H9 (cell line): ENCODE measurements at regions not wholly inside any gene's neighbourhood (a gene's known extent, or its start where the extent isn't known, plus 50 kb on each side); places are given as distances from the start of the nearest gene placed in this dataset.

Experiments
- DNase-seq: peaks from one replicate; pipeline ENCODE4 v3.0.0-alpha.2; 2017
- H2AFZ ChIP-seq: one replicate; pipeline ENCODE4 v1.6.1; 2013; ENCODE audit warnings: mild to moderate bottlenecking, low read length, control low read depth, moderate library complexity
- H2AK5ac ChIP-seq: 2 replicates; pipeline ENCODE4 v1.6.1; 2013; ENCODE audit warnings: low read length, control low read depth, mixed read lengths; ENCODE audit not compliant: insufficient read length
- H2BK120ac ChIP-seq: one replicate; pipeline ENCODE4 v1.6.1; 2013; ENCODE audit warnings: low read depth, mild to moderate bottlenecking, low read length, control low read depth, inconsistent platforms; ENCODE audit not compliant: poor library complexity, severe bottlenecking
- H2BK12ac ChIP-seq: 2 replicates; pipeline ENCODE4 v1.6.1; 2013; ENCODE audit warnings: low read length, control low read depth, mixed read lengths, low read depth; ENCODE audit not compliant: insufficient read length
- H2BK15ac ChIP-seq: 2 replicates; pipeline ENCODE4 v1.6.1; 2013; ENCODE audit warnings: low read depth, low read length, control low read depth
- H2BK20ac ChIP-seq: one replicate; pipeline ENCODE4 v1.6.1; 2013; ENCODE audit warnings: low read depth, mild to moderate bottlenecking, low read length, control low read depth, inconsistent platforms; ENCODE audit not compliant: poor library complexity, severe bottlenecking
- H2BK5ac ChIP-seq: 2 replicates; pipeline ENCODE4 v1.6.1; 2013; ENCODE audit warnings: low read length, control low read depth, mixed read lengths; ENCODE audit not compliant: insufficient read length
- H3K14ac ChIP-seq: 2 replicates; pipeline ENCODE4 v1.6.1; 2013; ENCODE audit warnings: low read length, control low read depth; ENCODE audit not compliant: insufficient read depth
- H3K18ac ChIP-seq: 2 replicates; pipeline ENCODE4 v1.6.1; 2013; ENCODE audit warnings: low read depth, mild to moderate bottlenecking, mixed read lengths, low read length, control low read depth; ENCODE audit not compliant: insufficient read length
- H3K23ac ChIP-seq: 2 replicates; pipeline ENCODE4 v1.6.1; 2013; ENCODE audit warnings: low read length, control low read depth, mixed read lengths, low read depth; ENCODE audit not compliant: insufficient read length
- H3K23me2 ChIP-seq: 2 replicates; pipeline ENCODE4 v1.6.1; 2013; ENCODE audit warnings: low read depth, mild to moderate bottlenecking, mixed read lengths, low read length, control low read depth; ENCODE audit not compliant: insufficient read length, poor library complexity, severe bottlenecking
- H3K27ac ChIP-seq: 2 replicates; pipeline ENCODE4 v1.5.1; 2013; ENCODE audit warnings: low read length, control low read depth, mixed read lengths, low read depth; ENCODE audit not compliant: insufficient read length
- H3K27me3 ChIP-seq: 2 replicates; pipeline ENCODE4 v1.6.1; 2013; ENCODE audit warnings: low read length, control low read depth, inconsistent platforms; ENCODE audit not compliant: insufficient read depth
- H3K4ac ChIP-seq: 2 replicates; pipeline ENCODE4 v1.6.1; 2013; ENCODE audit warnings: low read depth, mild to moderate bottlenecking, control low read depth, inconsistent platforms, low read length, moderate library complexity
- H3K4me1 ChIP-seq: 2 replicates; pipeline ENCODE4 v1.6.1; 2013; ENCODE audit warnings: low read length, control low read depth, inconsistent platforms; ENCODE audit not compliant: insufficient read depth
- H3K4me2 ChIP-seq: 2 replicates; pipeline ENCODE4 v1.6.1; 2013; ENCODE audit warnings: low read length, control low read depth, mixed read lengths; ENCODE audit not compliant: insufficient read length, insufficient read depth
- H3K56ac ChIP-seq: 2 replicates; pipeline ENCODE4 v1.6.1; 2013; ENCODE audit warnings: low read depth, mild to moderate bottlenecking, mixed read lengths, low read length, control low read depth; ENCODE audit not compliant: insufficient read length
- H3K79me1 ChIP-seq: 2 replicates; pipeline ENCODE4 v1.6.1; 2013; ENCODE audit warnings: low read depth, mild to moderate bottlenecking, moderate library complexity, low read length, control low read depth, inconsistent platforms; ENCODE audit not compliant: insufficient read depth, poor library complexity, severe bottlenecking
- H3K79me2 ChIP-seq: 2 replicates; pipeline ENCODE4 v1.6.1; 2013; ENCODE audit warnings: low read length, control low read depth, inconsistent platforms; ENCODE audit not compliant: insufficient read depth
- H3K9ac ChIP-seq: 2 replicates; pipeline ENCODE4 v1.6.1; 2013; ENCODE audit warnings: low read length, control low read depth, mixed read lengths; ENCODE audit not compliant: insufficient read length; ENCODE audit errors: extremely low read depth
- H3K9me3 ChIP-seq: one replicate; pipeline ENCODE4 v1.6.1; 2013; ENCODE audit warnings: low read depth, low read length, inconsistent platforms; ENCODE audit not compliant: control insufficient read depth
- H3T11ph ChIP-seq: one replicate; pipeline ENCODE4 v1.6.1; 2013; ENCODE audit warnings: mild to moderate bottlenecking, low read length, control low read depth, inconsistent platforms
- H4K20me1 ChIP-seq: one replicate; pipeline ENCODE4 v1.6.1; 2013; ENCODE audit not compliant: control insufficient read depth, insufficient read length, insufficient read depth
- H4K5ac ChIP-seq: 2 replicates; pipeline ENCODE4 v1.6.1; 2013; ENCODE audit warnings: low read depth, mild to moderate bottlenecking, mixed read lengths, low read length, control low read depth; ENCODE audit not compliant: insufficient read length
- H4K8ac ChIP-seq: replicated peaks from 2 replicates; pipeline ENCODE4 v1.6.1; 2013; ENCODE audit warnings: low read length, control low read depth, mixed read lengths, low read depth; ENCODE audit not compliant: insufficient read length
- H4K91ac ChIP-seq: 2 replicates; pipeline ENCODE4 v1.6.1; 2013; ENCODE audit warnings: low read depth, mild to moderate bottlenecking, moderate library complexity, mixed read lengths, low read length, control low read depth; ENCODE audit not compliant: insufficient read length
- H3K27ac Mint-ChIP-seq, 3 experiments: 2 replicates in 2 of 3; 3 replicates in 1 of 3; pipeline ENCODE4 v1.8.0; 2020 to 2021; ENCODE audit warnings: mixed read lengths in 3 of 3, mild to moderate bottlenecking in 1 of 3, moderate library complexity in 1 of 3
- H3K27me3 Mint-ChIP-seq: 2 replicates; pipeline ENCODE4 v1.8.0; 2021; ENCODE audit warnings: low read depth, mild to moderate bottlenecking, moderate library complexity, mixed read lengths
- H3K36me3 Mint-ChIP-seq, 3 experiments: 2 replicates in 2 of 3; 3 replicates in 1 of 3; pipeline ENCODE4 v1.8.0; 2020 to 2021; ENCODE audit warnings: low read depth in 3 of 3, mixed read lengths in 3 of 3; ENCODE audit not compliant: insufficient read depth in 1 of 3
- H3K4me1 Mint-ChIP-seq, 2 experiments: 2 replicates each; pipeline ENCODE4 v1.8.0; 2020; ENCODE audit warnings: mixed read lengths in 2 of 2
- H3K4me3 Mint-ChIP-seq, 2 experiments: 2 replicates in 1 of 2; 3 replicates in 1 of 2; pipeline ENCODE4 v1.8.0; 2020 to 2021; ENCODE audit warnings: mild to moderate bottlenecking in 2 of 2, mixed read lengths in 2 of 2, moderate library complexity in 1 of 2
- H3K9me3 Mint-ChIP-seq, 2 experiments: 2 replicates in 1 of 2; 3 replicates in 1 of 2; pipeline ENCODE4 v1.8.0; 2020; ENCODE audit warnings: mild to moderate bottlenecking in 2 of 2, mixed read lengths in 2 of 2, moderate library complexity in 1 of 2
- TF ChIP-seq, protein P1 (sequence below): fragments of 200-600 bp; sonication (generic); conservative IDR thresholded peaks from 3 replicates; pipeline ENCODE4 v1.8.0; 2021; ENCODE audit warnings: antibody characterized with exemption, mild to moderate bottlenecking

GRCh38 chr5:89534331-89534730 lies 651.3 kb upstream of the MEF2C start:
- Histone ChIP-seq H3K23ac (no peak overlapping the region), H4K20me1 (no peaks in the 10 kb centered on the region), H2BK5ac (no peak overlapping the region), H3K4me1 (no peaks in the 10 kb centered on the region), H3K79me1 (no peaks in the 10 kb centered on the region), H3K9me3 (no peaks in the 10 kb centered on the region), H2BK12ac (no peak overlapping the region), H2BK15ac (no peak overlapping the region), H3K27me3 (no peaks in the 10 kb centered on the region), H2BK20ac (no peak overlapping the region), H2BK120ac (no peak overlapping the region), H3K79me2 (no peaks in the 10 kb centered on the region), H3K56ac (no peak overlapping the region), H4K5ac (no peak overlapping the region), H3K18ac (no peak overlapping the region), H2AFZ (no peak overlapping the region), H3T11ph (no peak overlapping the region), H3K23me2 (no peaks in the 10 kb centered on the region), H2AK5ac (no peak overlapping the region), H3K9ac (no peak overlapping the region), H4K8ac (no peak overlapping the region), H3K4me2 (no peak overlapping the region), H4K91ac (no peak overlapping the region), H3K4ac (no peak overlapping the region), H3K14ac (no peak overlapping the region), H3K27ac (no peak overlapping the region)
- H3K4me1 Mint-ChIP-seq = no peaks in the 10 kb centered on the region
- H3K27ac Mint-ChIP-seq = no peak overlapping the region
- no peak for DNase-seq
- no peaks in the 10 kb centered on the region for H3K27me3 Mint-ChIP-seq
- H3K9me3 Mint-ChIP-seq = no peaks in the 10 kb centered on the region
- TF ChIP-seq, protein P1, sequence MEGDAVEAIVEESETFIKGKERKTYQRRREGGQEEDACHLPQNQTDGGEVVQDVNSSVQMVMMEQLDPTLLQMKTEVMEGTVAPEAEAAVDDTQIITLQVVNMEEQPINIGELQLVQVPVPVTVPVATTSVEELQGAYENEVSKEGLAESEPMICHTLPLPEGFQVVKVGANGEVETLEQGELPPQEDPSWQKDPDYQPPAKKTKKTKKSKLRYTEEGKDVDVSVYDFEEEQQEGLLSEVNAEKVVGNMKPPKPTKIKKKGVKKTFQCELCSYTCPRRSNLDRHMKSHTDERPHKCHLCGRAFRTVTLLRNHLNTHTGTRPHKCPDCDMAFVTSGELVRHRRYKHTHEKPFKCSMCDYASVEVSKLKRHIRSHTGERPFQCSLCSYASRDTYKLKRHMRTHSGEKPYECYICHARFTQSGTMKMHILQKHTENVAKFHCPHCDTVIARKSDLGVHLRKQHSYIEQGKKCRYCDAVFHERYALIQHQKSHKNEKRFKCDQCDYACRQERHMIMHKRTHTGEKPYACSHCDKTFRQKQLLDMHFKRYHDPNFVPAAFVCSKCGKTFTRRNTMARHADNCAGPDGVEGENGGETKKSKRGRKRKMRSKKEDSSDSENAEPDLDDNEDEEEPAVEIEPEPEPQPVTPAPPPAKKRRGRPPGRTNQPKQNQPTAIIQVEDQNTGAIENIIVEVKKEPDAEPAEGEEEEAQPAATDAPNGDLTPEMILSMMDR = no peak
- no peaks in the 10 kb centered on the region for H3K36me3 Mint-ChIP-seq
- no peak overlapping the region for H3K4me3 Mint-ChIP-seq
